Body of pancreas (tissue), 4 donors: ENCODE measurements at regions not wholly inside any gene's neighbourhood (a gene's known extent, or its start where the extent isn't known, plus 50 kb on each side); places are given as distances from the start of the nearest gene placed in this dataset.

Source experiments
- ATAC-seq: fragments of 150-250 bp; one replicate; pipeline ENCODE4 v1.9.1; 2016
- DNase-seq, 4 donors: peaks; one replicate each; pipeline ENCODE4 v3.0.0-alpha.2; 2019
- H3K27ac ChIP-seq, 4 donors: fragments of 200-600 bp; sonication (generic); 1 replicate in 3 of 4; 2 replicates in 1 of 4; pipeline versions ENCODE4 v1.5.1 to v1.6.1; 2016 to 2019; ENCODE audit warnings: mild to moderate bottlenecking in 1 of 4, mixed read lengths in 1 of 4, moderate library complexity in 1 of 4
- H3K27me3 ChIP-seq, 2 donors: fragments of 200-600 bp; sonication (generic); one replicate each; pipeline ENCODE4 v1.6.0; 2016; ENCODE audit warnings: mild to moderate bottlenecking in 1 of 2
- H3K36me3 ChIP-seq, 2 donors: fragments of 200-600 bp; sonication (generic); replicated peaks in 1 of 2; 2 replicates each; pipeline ENCODE4 v1.5.1; 2016; ENCODE audit warnings: low read depth in 2 of 2; ENCODE audit not compliant: insufficient read depth in 1 of 2
- H3K4me1 ChIP-seq: fragments of 200-600 bp; sonication (generic); one replicate; pipeline ENCODE4 v1.6.0; 2016
- H3K4me3 ChIP-seq, 2 donors: fragments of 200-600 bp; sonication (generic); 1 replicate in 1 of 2; 2 replicates in 1 of 2; pipeline ENCODE4 v1.5.1; 2016 to 2019
- H3K9me3 ChIP-seq, 3 donors: fragments of 200-600 bp; sonication (generic); 1 replicate in 2 of 3; 2 replicates in 1 of 3; pipeline ENCODE4 v1.5.1; 2016
- POLR2A ChIP-seq, 3 donors: fragments of 450-650 bp; IDR thresholded peaks; one replicate each; pipeline ENCODE4 v1.6.1; 2016; ENCODE audit warnings: antibody characterized with exemption in 3 of 3, mild to moderate bottlenecking in 2 of 3
- WGBS, 2 donors: methylation state at CpG; one replicate each; pipeline ENCODE4 v1.1.5; 2017; 5-methylcytosine and 5-hydroxymethylcytosine counted together
- intact Hi-C: fragments of 100-400 bp; cut with DNase I; formaldehyde crosslinking; loops from one replicate; pipeline ENCODE4 v1.15.1; 2023
- TF ChIP-seq, protein P1 (sequence below), 7 experiments: fragments of 450-650 bp in 4 of 7; fragments of 200-600 bp in 3 of 7; sonication (generic) in 3 of 7; IDR thresholded peaks; one replicate each; pipeline ENCODE4 v1.5.1; 2016 to 2019; ENCODE audit warnings: antibody characterized with exemption in 7 of 7

DNA sequence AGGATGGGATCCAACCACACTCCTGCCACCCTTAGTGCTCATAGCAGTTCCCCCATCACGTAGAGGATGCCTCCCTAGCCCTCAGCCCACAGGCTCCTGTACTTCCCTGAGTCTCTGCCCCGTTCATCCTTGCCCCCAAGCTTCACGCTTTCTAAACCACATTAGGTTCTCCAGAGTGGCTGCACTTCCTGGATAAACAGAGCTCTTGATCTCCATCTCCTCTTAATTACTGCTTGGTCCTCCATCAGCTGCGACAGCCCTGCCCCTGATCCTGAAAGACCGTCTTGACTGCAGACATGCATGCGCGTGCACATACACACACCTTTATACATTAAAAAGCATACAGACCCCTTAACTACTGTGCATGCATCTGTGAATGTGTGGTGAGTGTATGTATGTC, 530.0 kb downstream of the BCL11B start:
- DNase-seq = no peak
- H3K27me3 ChIP-seq = no peaks in the 10 kb centered on the region
- H3K27ac ChIP-seq = no peak overlapping the region
- TF ChIP-seq, protein P1, sequence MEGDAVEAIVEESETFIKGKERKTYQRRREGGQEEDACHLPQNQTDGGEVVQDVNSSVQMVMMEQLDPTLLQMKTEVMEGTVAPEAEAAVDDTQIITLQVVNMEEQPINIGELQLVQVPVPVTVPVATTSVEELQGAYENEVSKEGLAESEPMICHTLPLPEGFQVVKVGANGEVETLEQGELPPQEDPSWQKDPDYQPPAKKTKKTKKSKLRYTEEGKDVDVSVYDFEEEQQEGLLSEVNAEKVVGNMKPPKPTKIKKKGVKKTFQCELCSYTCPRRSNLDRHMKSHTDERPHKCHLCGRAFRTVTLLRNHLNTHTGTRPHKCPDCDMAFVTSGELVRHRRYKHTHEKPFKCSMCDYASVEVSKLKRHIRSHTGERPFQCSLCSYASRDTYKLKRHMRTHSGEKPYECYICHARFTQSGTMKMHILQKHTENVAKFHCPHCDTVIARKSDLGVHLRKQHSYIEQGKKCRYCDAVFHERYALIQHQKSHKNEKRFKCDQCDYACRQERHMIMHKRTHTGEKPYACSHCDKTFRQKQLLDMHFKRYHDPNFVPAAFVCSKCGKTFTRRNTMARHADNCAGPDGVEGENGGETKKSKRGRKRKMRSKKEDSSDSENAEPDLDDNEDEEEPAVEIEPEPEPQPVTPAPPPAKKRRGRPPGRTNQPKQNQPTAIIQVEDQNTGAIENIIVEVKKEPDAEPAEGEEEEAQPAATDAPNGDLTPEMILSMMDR (IDR thresholded peaks at IDR 0.05) = no peak
- no peak for TF ChIP-seq POLR2A (IDR thresholded peaks at IDR 0.05)
- H3K4me3 ChIP-seq = no peak overlapping the region
- H3K36me3 ChIP-seq = no peaks in the 10 kb centered on the region
- intact Hi-C loops = no loop called here
- WGBS, 2 donors = 58 to 71% methylated on average over 7 of the region's 7 CpGs
- H3K4me1 ChIP-seq = no peaks in the 10 kb centered on the region
- no peak for ATAC-seq
- no peaks in the 10 kb centered on the region for H3K9me3 ChIP-seq

DNA sequence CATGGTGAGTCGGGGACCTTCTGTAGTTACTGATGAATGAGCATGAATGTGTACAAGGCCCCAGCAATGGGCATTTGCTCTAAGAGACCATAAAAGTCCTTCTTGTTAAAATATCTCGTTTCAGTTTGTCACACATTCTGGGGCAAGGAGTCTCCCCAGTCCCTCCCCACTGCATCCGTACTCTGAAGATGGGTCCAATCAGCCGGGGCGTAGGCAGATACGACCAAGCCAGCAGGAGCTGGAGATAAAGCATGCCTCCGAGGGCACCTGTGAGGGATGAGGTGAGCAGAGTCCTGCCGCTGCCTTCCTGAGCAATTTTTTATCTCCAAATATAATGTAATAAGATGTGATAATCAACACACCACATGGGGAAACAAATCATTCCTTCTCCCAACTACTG, 528.5 kb downstream of the BCL11B start:
- WGBS, 2 donors = 68 to 69% methylated on average over 8 of the region's 8 CpGs
- TF ChIP-seq POLR2A (IDR thresholded peaks at IDR 0.05) = no peak
- TF ChIP-seq, protein P1 (IDR thresholded peaks at IDR 0.05) = no peak
- Histone ChIP-seq H3K4me1 (no peaks in the 10 kb centered on the region), H3K27ac (no peak overlapping the region), H3K27me3 (no peaks in the 10 kb centered on the region), H3K9me3 (no peaks in the 10 kb centered on the region), H3K4me3 (no peak overlapping the region), H3K36me3 (no peaks in the 10 kb centered on the region)
- DNase-seq (no peak), ATAC-seq (no peak)
- intact Hi-C loops = no loop called here

DNA sequence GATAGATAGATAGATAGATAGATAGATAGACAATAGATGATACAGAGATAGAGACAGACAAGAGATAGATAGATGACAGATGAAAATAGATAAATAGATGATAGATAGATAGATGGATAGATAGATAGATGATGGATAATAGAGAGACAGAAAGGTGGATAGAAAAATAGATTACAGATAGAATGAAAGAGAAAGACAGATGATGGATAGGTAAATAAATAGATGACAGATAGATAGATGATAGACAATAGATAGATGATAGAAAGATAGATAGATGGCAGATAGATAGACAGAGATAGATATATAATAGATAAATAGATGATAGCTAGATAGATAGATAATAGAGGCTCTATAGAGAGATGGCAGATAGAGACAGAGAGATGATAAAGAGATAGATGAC, 523.0 kb downstream of the BCL11B start:
- no peak overlapping the region for H3K27ac ChIP-seq
- H3K36me3 ChIP-seq = no peaks in the 10 kb centered on the region
- no peak for ATAC-seq
- no peak for DNase-seq
- no peaks in the 10 kb centered on the region for H3K9me3 ChIP-seq
- no peak overlapping the region for H3K4me3 ChIP-seq
- H3K27me3 ChIP-seq = no peaks in the 10 kb centered on the region
- TF ChIP-seq POLR2A (IDR thresholded peaks at IDR 0.05) = no peak
- TF ChIP-seq, protein P1 (IDR thresholded peaks at IDR 0.05) = no peak
- no peaks in the 10 kb centered on the region for H3K4me1 ChIP-seq
- intact Hi-C loops = no loop called here

DNA sequence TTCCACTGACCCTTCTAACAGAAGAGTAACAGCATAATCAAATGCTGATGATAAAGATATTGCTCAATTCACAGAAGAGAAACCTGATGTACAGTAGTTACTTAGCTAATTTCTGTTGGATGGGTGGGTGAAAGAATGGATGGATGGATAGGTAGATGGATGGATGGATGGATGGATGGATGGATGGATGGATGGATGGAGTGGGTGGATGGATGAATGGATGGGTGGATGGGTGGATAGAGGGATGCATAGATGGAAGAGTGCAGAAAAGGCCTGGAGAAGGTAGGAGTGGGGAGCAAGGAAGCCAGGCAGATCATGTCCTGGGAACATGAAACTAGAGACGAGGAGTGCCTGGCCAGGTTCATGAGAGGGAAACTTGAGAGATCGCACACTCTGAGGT, 520.9 kb downstream of the BCL11B start:
- Histone ChIP-seq H3K4me3 (no peak overlapping the region), H3K9me3 (no peaks in the 10 kb centered on the region), H3K27me3 (no peaks in the 10 kb centered on the region), H3K36me3 (no peaks in the 10 kb centered on the region), H3K4me1 (no peaks in the 10 kb centered on the region), H3K27ac (no peak overlapping the region)
- intact Hi-C loops = no loop called here
- WGBS, 2 donors = 70 to 91% methylated on average over 2 of the region's 2 CpGs
- TF ChIP-seq, protein P1 (IDR thresholded peaks at IDR 0.05) = no peak
- no peak for TF ChIP-seq POLR2A (IDR thresholded peaks at IDR 0.05)
- no peak for DNase-seq
- ATAC-seq = no peak

DNA sequence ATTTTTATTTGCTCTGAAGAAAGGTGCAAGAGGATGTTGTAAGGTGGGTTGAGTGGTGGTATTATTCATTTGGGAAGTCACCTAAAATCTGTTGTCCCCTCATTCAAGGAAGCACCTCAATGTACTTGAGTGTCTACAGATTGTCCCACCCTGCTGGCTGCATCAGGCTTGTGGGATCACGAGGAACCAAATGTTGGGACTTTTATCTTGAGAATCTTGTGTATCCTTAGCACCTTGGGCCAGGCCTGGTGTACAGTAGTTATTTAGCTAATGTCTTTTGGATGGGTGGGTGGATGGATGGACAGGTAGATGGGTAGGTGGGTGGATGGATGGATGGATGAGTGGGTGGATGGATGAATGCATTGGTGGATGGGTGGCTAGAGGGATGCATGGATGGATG, 519.3 kb downstream of the BCL11B start:
- WGBS, 2 donors = 71 to 83% methylated on average over 1 of the region's 1 CpG
- Histone ChIP-seq H3K4me3 (no peak overlapping the region), H3K27me3 (no peaks in the 10 kb centered on the region), H3K36me3 (no peaks in the 10 kb centered on the region), H3K4me1 (no peaks in the 10 kb centered on the region), H3K27ac (no peak overlapping the region), H3K9me3 (no peaks in the 10 kb centered on the region)
- ATAC-seq (no peak), DNase-seq (no peak)
- intact Hi-C loops = no loop called here
- TF ChIP-seq, protein P1 (IDR thresholded peaks at IDR 0.05) = no peak
- no peak for TF ChIP-seq POLR2A (IDR thresholded peaks at IDR 0.05)
